ENCODE measurements at regions not wholly inside any gene's neighbourhood (a gene's known extent, or its start where the extent isn't known, plus 50 kb on each side); places are given as distances from the start of the nearest gene placed in this dataset.
A peak's percentile ranks its signal among the peaks of the same experiment; 100 is the strongest.
"Not testable (repeated sequence)": the region's sequence is repeated elsewhere in the genome, so short reads cannot be mapped to it uniquely, and the experiment has no call there.

DNA sequence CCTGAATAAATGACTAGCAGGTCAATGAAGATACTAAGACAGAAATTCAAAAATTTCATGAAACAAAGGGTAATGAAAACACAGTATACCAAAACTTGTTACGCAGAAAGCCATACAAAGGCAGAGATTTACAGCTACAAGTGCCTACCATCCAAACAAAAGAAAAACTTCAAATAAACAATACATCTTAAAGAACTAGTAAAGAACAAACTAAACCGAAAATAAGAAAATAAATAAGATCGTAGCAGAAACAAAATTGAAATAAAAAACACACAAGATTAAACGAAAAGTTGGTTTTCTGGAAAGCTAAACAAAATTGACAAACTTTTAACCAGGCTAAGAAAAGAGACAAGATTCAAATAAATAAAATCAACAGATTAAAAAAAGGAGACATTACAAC lies 51.5 kb downstream of the VPREB1 start:
- CTCF ChIA-PET: not testable (repeated sequence)

DNA sequence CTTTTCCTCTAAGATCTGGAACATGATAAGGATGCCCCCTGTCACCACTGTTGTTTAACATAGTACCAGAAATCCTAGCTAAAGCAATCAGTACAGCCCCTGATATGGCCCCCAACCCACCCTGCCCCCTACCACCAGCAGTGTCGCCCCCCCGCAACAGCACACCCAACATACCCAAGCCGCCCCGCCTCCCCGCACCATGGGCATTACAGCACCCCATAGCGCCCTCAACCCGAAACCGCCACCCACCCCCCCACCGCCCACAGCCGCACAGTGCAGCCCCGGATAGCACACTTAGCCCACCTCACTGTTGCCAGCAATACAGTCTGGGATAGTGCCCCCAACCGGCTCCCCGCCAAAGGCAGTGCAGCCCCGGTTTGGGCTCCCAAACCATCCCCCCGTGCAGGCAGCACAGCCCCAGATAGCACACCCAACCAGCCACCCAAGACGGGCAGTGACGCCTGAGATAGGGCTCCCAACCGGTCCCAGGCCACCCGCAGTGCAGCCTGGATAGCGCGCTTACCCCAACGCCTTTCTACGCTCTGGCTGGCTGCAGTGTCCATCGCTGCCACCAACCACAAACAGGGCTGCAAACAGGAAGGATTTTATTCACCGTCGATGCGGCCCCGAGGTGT lies 52.7 kb downstream of the VPREB1 start:
- ChIA-PET POLR2A (interaction anchor here (0.7 kb wide), 1 partner anchor 97 kb away, joined by 3 read pairs; no protein-coding TSS in a partner anchor), CTCF (interaction anchor here (0.6 to 1.8 kb wide), 3 partner anchors 87 to 166 kb away, joined by 3 to 7 read pairs (median 7); no protein-coding TSS in a partner anchor)
- ATAC-seq: peak; percentile 3

More for the DNA sequence above, 51.5 kb downstream of the VPREB1 start:
- H3K4me3 Mint-ChIP-seq; H3K9me3 Mint-ChIP-seq (ENCODE audit: insufficient read depth); H3K27ac Mint-ChIP-seq; ATAC-seq; DNase-seq; H3K36me3 Mint-ChIP-seq (ENCODE audit: low read depth); POLR2A ChIA-PET; H3K27me3 Mint-ChIP-seq (ENCODE audit: low read depth): not testable (repeated sequence)
- H3K4me1 Mint-ChIP-seq (ENCODE audit: low read depth): peaks cover 28% of the 10 kb centered on the region

DNA sequence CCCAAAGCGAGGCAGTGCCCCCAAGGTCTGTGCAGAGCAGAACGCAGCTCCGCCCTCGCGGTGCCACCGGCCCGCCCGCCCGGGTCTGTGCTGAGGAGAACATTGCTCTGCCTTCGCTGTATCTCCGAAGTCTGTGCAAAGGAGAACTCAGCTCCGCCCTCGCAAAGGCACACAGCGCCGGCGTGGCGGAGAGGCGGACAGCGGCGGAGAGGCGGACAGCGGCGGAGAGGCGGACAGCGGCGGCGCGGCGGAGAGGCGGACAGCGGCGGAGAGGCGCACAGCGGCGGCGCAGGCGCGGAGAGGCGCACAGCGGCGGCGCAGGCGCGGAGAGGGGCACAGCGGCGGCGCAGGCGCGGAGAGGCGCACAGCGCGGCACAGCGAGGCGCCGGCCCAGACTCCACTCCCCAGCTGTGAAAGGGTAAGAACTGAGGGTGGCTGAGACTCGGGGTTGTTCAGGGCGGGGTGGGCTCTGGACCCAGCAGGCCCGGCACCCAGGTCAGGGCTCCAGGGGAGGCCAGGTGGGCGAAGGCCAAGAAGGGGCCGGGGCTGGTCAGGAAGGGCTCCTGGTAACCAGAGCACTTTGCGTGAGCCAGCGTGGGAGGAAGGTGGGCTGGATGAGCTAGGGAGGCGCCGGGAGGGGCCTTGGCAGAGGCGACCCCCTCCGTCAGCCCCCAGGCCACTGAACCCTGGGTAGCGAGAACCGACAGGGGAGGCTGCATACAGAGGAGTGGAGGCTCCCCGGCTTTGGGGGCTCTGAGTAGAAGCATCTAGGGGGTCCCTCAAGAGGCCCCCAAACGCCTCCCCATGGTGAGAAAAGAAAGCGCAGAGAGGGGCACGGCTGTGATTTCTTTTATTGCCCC lies 53.4 kb downstream of the VPREB1 start:
- POLR2A ChIA-PET: interaction anchor here (0.7 kb wide), 1 partner anchor 97 kb away, joined by 3 read pairs; no protein-coding TSS in a partner anchor
- DNase-seq: peak; percentile 73

More for the DNA sequence above, 52.7 kb downstream of the VPREB1 start:
- H3K27me3 Mint-ChIP-seq (ENCODE audit: low read depth); H3K36me3 Mint-ChIP-seq (ENCODE audit: low read depth); H3K9me3 Mint-ChIP-seq (ENCODE audit: insufficient read depth); DNase-seq: not testable (repeated sequence)
- Mint-ChIP-seq H3K4me3 (peak overlapping the region; percentile 87), H3K4me1 (ENCODE audit: low read depth) (peaks cover 34% of the 10 kb centered on the region), H3K27ac (peak overlapping the region; percentile 74)

DNA sequence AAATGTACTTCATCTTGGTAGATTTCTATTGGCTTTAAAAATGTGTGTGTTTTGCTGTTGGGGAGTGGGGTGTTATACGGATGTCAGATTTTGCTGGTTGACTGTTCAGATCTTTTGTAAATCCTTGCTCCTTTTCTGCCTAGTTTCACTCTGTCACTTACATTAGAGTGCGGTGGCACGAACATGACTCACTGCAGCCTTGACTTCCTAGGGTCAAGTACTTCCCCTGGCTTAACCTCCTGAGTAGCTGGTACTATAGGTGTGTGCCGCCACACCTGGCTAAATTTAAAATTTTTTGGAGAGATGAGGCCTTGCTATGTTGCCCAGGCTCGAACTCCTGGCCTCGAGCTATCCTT lies 54.0 kb downstream of the VPREB1 start:
- peak overlapping the region; percentile 87 for H3K4me3 Mint-ChIP-seq
- H3K27me3 Mint-ChIP-seq (ENCODE audit: low read depth); H3K36me3 Mint-ChIP-seq (ENCODE audit: low read depth); DNase-seq; H3K9me3 Mint-ChIP-seq (ENCODE audit: insufficient read depth); ATAC-seq; POLR2A ChIA-PET: not testable (repeated sequence)
- H3K4me1 Mint-ChIP-seq (ENCODE audit: low read depth): peaks cover 34% of the 10 kb centered on the region
- peak overlapping the region; percentile 74 for H3K27ac Mint-ChIP-seq
- CTCF ChIA-PET: interaction anchor here (1.8 kb wide), 1 partner anchor 88 kb away, joined by 7 read pairs; no protein-coding TSS in a partner anchor

More for the DNA sequence above, 53.4 kb downstream of the VPREB1 start:
- peaks cover 34% of the 10 kb centered on the region for H3K4me1 Mint-ChIP-seq (ENCODE audit: low read depth)
- CTCF ChIA-PET: interaction anchor here (0.6 to 1.8 kb wide), 3 partner anchors 88 to 166 kb away, joined by 3 to 7 read pairs (median 7); no protein-coding TSS in a partner anchor
- peak; percentile 100 for ATAC-seq
- H3K27ac Mint-ChIP-seq: peak overlapping the region; percentile 74
- H3K4me3 Mint-ChIP-seq: peak overlapping the region; percentile 87
- H3K27me3 Mint-ChIP-seq (ENCODE audit: low read depth); H3K9me3 Mint-ChIP-seq (ENCODE audit: insufficient read depth); H3K36me3 Mint-ChIP-seq (ENCODE audit: low read depth): not testable (repeated sequence)

DNA sequence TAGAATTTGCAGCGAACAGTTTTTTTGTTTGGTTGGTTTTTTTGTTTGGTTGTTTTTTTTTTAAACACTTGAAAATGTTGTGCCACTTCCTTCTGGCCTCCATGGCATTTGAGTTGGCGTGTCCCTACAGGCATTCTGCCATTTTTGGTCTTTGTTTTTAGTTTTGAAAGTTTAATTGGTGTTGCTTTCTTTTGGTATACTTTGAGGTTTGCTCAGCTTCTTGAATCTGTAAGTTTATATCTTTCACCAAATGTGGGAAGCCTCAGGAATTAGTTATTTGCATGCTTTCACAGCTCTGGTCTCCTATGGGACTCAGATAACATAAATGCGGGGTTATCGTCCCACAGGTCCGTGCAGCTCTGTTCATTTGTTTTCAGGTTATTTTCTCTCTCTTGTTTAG lies 55.9 kb downstream of the VPREB1 start:
- H3K4me1 Mint-ChIP-seq (ENCODE audit: low read depth): peaks cover 36% of the 10 kb centered on the region
- POLR2A ChIA-PET; H3K4me3 Mint-ChIP-seq; H3K36me3 Mint-ChIP-seq (ENCODE audit: low read depth); ATAC-seq; H3K9me3 Mint-ChIP-seq (ENCODE audit: insufficient read depth); CTCF ChIA-PET; DNase-seq; H3K27ac Mint-ChIP-seq; H3K27me3 Mint-ChIP-seq (ENCODE audit: low read depth): not testable (repeated sequence)

DNA sequence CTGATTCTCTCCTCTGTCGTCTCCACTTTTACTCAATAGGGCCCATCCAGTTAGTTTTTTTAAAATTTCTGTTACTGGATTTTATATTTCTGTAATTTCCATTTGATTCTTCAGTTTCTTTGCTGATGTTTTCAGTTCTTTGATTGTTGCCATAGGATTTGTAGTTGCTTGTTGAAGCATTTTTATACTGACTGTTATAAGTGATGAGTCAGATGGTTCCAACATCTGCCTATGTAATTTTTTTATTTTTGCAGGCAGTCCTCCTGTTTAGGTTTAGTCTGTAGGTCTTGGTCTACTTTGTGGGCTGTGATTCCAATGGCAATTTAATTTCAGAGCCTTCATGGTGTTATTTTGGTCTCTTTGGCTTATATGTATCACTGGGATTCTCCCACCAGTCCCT lies 56.4 kb downstream of the VPREB1 start:
- DNase-seq; H3K9me3 Mint-ChIP-seq (ENCODE audit: insufficient read depth); H3K27me3 Mint-ChIP-seq (ENCODE audit: low read depth); ATAC-seq; H3K36me3 Mint-ChIP-seq (ENCODE audit: low read depth); H3K4me3 Mint-ChIP-seq; POLR2A ChIA-PET; CTCF ChIA-PET; H3K27ac Mint-ChIP-seq: not testable (repeated sequence)
- peaks cover 33% of the 10 kb centered on the region for H3K4me1 Mint-ChIP-seq (ENCODE audit: low read depth)

DNA sequence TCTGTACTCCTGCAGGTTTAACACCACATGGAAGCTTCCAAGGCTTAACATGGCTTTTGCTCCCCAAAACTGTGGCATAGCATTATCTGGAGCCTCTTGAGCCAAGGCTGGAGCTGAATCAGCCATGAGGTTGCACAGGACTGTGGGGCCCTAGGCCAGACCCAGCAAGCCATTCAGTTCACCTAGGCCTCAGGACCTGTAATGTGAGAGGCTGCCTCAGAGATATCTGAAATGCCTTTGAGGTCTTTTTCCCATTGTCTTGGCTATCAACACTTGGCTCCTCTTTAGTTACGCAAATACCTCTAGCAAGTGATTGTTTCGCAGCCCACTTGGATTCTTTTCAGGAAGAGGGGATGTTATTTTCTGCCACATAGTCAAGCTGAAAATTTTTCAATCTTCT lies 72.0 kb downstream of the VPREB1 start:
- no peak overlapping the region for H3K4me3 Mint-ChIP-seq
- ChIA-PET CTCF (no interaction called here), POLR2A (no interaction called here)
- H3K27me3 Mint-ChIP-seq (ENCODE audit: low read depth): no peaks in the 10 kb centered on the region
- no peak for ATAC-seq
- H3K27ac Mint-ChIP-seq: no peak overlapping the region
- H3K4me1 Mint-ChIP-seq (ENCODE audit: low read depth): no peaks in the 10 kb centered on the region
- no peak for DNase-seq
- no peaks in the 10 kb centered on the region for H3K9me3 Mint-ChIP-seq (ENCODE audit: insufficient read depth)
- H3K36me3 Mint-ChIP-seq (ENCODE audit: low read depth): peaks cover 9% of the 10 kb centered on the region

DNA sequence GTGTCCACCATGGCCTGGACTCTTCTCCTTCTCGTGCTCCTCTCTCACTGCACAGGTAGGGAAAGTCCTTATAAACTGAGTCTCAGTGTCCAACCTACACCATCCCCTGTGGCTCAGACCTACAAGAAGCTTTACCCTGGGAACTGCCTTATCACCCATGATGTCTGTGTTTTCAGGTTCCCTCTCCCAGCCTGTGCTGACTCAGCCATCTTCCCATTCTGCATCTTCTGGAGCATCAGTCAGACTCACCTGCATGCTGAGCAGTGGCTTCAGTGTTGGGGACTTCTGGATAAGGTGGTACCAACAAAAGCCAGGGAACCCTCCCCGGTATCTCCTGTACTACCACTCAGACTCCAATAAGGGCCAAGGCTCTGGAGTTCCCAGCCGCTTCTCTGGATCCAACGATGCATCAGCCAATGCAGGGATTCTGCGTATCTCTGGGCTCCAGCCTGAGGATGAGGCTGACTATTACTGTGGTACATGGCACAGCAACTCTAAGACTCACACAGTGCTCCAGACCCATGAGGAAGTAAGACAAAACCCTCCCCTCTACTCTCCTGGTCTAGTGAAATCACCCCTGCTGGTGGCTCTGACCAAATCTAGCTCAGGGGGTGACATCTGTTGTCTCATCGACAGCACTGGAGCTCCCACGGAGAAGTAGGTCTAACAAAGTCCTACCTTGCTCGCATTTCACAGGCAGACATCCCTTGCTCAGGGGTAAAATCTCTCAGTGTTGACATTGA lies 74.3 kb downstream of the VPREB1 start:
- no peaks in the 10 kb centered on the region for H3K4me1 Mint-ChIP-seq (ENCODE audit: low read depth)
- H3K4me3 Mint-ChIP-seq: no peak overlapping the region
- no peak overlapping the region for H3K27ac Mint-ChIP-seq
- ATAC-seq (no peak), DNase-seq (no peak)
- POLR2A ChIA-PET: no interaction called here
- H3K36me3 Mint-ChIP-seq (ENCODE audit: low read depth): peaks cover 7% of the 10 kb centered on the region
- H3K9me3 Mint-ChIP-seq (ENCODE audit: insufficient read depth): no peaks in the 10 kb centered on the region
- no peaks in the 10 kb centered on the region for H3K27me3 Mint-ChIP-seq (ENCODE audit: low read depth)
- CTCF ChIA-PET: no interaction called here

DNA sequence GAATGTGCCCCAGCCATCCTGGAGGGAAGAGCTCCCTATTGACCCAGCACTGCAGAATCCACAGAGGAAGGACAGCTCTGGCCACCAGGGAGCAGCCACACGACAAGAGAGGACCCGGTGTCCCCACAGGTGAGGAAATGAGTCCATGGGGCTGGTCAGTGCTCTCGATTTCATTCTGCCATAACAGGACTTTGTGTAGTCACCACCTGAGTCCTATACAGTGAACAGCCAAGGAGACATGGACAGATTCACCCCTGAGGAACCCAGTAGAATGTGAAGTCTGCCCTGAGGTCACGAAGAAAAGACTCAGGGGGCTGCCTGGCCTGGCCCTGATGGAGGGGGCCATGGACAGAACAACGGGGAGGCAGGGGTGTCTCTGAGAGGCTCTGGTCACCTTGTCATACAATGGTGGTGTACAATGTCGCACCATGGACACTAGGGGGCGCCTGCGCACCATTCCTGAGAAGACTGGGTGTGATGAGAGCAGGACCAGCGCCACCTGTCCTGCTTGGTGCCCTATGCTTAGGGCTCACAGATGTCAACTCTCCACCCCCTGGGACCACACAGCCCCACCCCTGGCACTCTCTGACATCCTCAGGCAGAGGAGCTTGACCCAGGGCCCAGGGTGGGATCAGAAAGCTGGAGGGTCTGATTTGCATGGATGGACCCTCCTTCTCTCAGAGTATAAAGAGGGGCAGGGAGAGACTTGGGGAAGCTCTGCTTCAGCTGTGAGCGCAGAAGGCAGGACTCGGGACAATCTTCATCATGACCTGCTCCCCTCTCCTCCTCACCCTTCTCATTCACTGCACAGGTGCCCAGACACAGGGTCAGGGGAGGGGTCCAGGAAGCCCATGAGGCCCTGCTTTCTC lies 77.4 kb downstream of the VPREB1 start:
- peak; percentile 99 for ATAC-seq
- H3K4me3 Mint-ChIP-seq; H3K36me3 Mint-ChIP-seq (ENCODE audit: low read depth); H3K9me3 Mint-ChIP-seq (ENCODE audit: insufficient read depth); POLR2A ChIA-PET; H3K4me1 Mint-ChIP-seq (ENCODE audit: low read depth); H3K27me3 Mint-ChIP-seq (ENCODE audit: low read depth); H3K27ac Mint-ChIP-seq: not testable (repeated sequence)
- CTCF ChIA-PET: interaction anchor here (0.9 to 3.3 kb wide), 6 partner anchors 21 to 115 kb away, joined by 3 to 19 read pairs (median 4); no protein-coding TSS in a partner anchor
- peak; percentile 85 for DNase-seq

DNA sequence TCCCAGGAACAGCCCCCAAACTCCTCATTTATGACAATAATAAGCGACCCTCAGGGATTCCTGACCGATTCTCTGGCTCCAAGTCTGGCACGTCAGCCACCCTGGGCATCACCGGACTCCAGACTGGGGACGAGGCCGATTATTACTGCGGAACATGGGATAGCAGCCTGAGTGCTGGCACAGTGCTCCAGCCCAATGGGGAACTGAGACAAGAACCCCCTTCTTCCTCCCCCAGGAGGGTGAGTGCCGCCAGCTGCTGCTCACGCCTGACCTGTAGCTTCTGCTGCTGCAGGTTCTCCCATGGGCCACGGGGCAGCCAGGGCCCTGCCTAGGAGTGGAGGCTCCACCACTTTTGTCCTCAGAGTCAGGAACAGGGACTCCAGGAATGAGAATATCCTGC lies 78.2 kb downstream of the VPREB1 start:
- POLR2A ChIA-PET: no interaction called here
- DNase-seq: no peak
- Mint-ChIP-seq H3K4me3 (no peak overlapping the region), H3K4me1 (ENCODE audit: low read depth) (no peaks in the 10 kb centered on the region), H3K36me3 (ENCODE audit: low read depth) (peaks cover 1% of the 10 kb centered on the region), H3K27me3 (ENCODE audit: low read depth) (peaks cover 3% of the 10 kb centered on the region), H3K9me3 (ENCODE audit: insufficient read depth) (no peaks in the 10 kb centered on the region), H3K27ac (no peak overlapping the region)
- CTCF ChIA-PET: interaction anchor here (0.9 to 3.3 kb wide), 3 partner anchors 21 to 116 kb away, joined by 3 to 19 read pairs (median 6); no protein-coding TSS in a partner anchor
- ATAC-seq: no peak

DNA sequence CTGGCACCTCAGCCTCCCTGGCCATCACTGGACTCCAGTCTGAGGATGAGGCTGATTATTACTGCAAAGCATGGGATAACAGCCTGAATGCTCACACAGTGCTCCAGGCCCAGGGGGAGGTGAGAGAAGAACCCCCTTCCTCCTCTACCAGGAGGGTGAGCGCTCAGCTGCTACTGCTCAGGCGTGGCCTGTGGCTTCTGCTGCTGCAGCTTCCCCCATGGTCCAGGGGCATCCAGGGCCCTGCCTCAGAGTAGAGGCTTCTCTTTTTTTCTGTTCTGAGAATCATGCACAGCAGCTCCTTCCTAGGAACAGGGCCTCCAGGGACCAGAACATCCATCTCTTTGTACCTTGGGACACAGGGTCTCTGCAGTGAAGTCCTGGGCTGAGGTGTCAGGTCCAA lies 83.1 kb downstream of the VPREB1 start:
- Mint-ChIP-seq H3K4me3 (no peak overlapping the region), H3K27me3 (ENCODE audit: low read depth) (peaks cover 19% of the 10 kb centered on the region), H3K36me3 (ENCODE audit: low read depth) (no peaks in the 10 kb centered on the region), H3K4me1 (ENCODE audit: low read depth) (peaks cover 6% of the 10 kb centered on the region), H3K27ac (no peak overlapping the region), H3K9me3 (ENCODE audit: insufficient read depth) (no peaks in the 10 kb centered on the region)
- CTCF ChIA-PET: no interaction called here
- no peak for DNase-seq
- POLR2A ChIA-PET: no interaction called here
- ATAC-seq: no peak
